ENCODE measurements at regions not wholly inside any gene's neighbourhood (a gene's known extent, or its start where the extent isn't known, plus 50 kb on each side); places are given as distances from the start of the nearest gene placed in this dataset.

DNA sequence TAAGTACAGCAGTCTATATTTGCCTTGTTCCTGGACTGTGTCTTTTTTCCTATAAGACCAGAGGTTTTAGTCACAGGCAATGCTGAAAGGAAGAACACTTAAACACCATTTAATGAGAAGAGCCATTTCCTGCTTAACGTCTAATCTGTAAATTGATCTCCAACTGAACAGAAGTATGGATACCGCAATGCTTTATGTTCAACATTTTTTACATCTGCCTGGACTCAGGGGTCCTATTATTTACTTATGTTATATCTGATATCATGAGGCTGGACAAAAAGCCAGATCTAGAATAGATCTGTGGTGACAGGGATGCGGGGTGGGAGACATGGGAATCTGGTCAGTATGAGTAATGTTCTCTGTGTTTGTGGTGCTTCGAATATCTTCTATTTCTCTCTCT, 334.6 kb upstream of the MPDZ start:
- no peaks in the 10 kb centered on the region for H3K27me3 ChIP-seq
- H3K36me3 ChIP-seq = no peaks in the 10 kb centered on the region
- no peak for DNase-seq
- no peak overlapping the region for H3K27ac ChIP-seq
- H3K4me3 ChIP-seq = no peak overlapping the region
- TF ChIP-seq, protein P1, sequence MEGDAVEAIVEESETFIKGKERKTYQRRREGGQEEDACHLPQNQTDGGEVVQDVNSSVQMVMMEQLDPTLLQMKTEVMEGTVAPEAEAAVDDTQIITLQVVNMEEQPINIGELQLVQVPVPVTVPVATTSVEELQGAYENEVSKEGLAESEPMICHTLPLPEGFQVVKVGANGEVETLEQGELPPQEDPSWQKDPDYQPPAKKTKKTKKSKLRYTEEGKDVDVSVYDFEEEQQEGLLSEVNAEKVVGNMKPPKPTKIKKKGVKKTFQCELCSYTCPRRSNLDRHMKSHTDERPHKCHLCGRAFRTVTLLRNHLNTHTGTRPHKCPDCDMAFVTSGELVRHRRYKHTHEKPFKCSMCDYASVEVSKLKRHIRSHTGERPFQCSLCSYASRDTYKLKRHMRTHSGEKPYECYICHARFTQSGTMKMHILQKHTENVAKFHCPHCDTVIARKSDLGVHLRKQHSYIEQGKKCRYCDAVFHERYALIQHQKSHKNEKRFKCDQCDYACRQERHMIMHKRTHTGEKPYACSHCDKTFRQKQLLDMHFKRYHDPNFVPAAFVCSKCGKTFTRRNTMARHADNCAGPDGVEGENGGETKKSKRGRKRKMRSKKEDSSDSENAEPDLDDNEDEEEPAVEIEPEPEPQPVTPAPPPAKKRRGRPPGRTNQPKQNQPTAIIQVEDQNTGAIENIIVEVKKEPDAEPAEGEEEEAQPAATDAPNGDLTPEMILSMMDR (IDR thresholded peaks at IDR 0.05) = no peak
- TF ChIP-seq POLR2A (IDR thresholded peaks at IDR 0.05) = no peak
- 79 to 81% methylated on average over 4 of the region's 4 CpGs for WGBS, 2 donors
- H3K4me1 ChIP-seq = peaks cover 0 to 22% (median 18%) of the 10 kb centered on the region in 4 donors
- no peaks in the 10 kb centered on the region for H3K9me3 ChIP-seq
- intact Hi-C loops (cut with DNase I) = no loop called here

DNA sequence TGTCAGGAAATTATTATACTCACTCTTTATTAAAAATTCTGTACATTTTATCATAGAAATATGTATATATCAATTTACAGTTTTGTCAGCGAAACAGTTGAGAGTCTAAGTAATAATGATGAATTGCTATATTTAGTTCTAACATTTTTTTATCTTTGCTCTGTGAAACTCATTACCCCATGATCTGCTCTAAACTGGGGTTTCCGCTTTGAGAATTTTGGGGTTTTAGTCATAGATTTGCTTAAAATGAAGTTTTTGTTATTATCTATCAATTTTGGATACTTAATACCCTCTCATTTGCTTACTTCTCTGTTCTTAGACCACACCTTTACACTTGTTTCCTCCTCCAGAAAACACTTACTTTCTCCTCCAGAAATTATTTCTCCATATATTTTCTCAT, 333.8 kb upstream of the MPDZ start:
- Histone ChIP-seq H3K9me3 (no peaks in the 10 kb centered on the region), H3K27me3 (no peaks in the 10 kb centered on the region), H3K4me3 (no peak overlapping the region), H3K27ac (no peak overlapping the region), H3K36me3 (no peaks in the 10 kb centered on the region), H3K4me1 (peaks cover 0 to 27% (median 26%) of the 10 kb centered on the region in 4 donors)
- DNase-seq = no peak
- TF ChIP-seq EP300 (IDR thresholded peaks at IDR 0.05) = no peak
- TF ChIP-seq POLR2A (IDR thresholded peaks at IDR 0.05) = no peak
- TF ChIP-seq, protein P1 (IDR thresholded peaks at IDR 0.05) = no peak
- no peak for TF ChIP-seq POLR2AphosphoS5 (IDR thresholded peaks at IDR 0.05)
- intact Hi-C loops (cut with DNase I) = no loop called here
- 88 to 95% methylated on average over 2 of the region's 2 CpGs for WGBS, 2 donors

DNA sequence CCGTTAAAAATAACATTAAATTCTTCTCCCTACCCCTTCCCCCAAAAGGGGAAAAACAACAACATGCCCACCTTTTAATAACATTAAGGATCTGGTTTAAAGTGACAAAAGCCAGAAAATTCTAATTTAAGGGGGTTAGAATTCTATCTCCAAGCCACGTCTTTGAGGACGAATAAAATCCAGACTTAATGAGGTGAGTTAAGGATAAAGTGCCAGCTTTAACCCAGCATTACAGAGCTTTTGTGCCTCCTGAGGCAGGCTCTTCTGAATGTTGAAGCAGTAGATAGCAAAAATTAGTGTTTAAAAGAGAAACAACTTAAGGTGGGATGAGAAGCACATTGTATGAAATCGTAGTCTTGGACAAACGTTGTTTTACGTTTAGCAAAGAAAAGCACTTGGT, 329.0 kb upstream of the MPDZ start:
- H3K9me3 ChIP-seq = no peaks in the 10 kb centered on the region
- peak overlapping the region; percentile 40 to 71 (median 58) for H3K27ac ChIP-seq
- peaks cover 0 to 31% (median 29%) of the 10 kb centered on the region in 4 donors for H3K4me1 ChIP-seq
- intact Hi-C loops (cut with DNase I) = no loop called here
- peak overlapping the region in 2 of 4 donors; percentile 6 to 11 for H3K4me3 ChIP-seq
- no peaks in the 10 kb centered on the region for H3K27me3 ChIP-seq
- TF ChIP-seq, protein P1 (IDR thresholded peaks at IDR 0.05) = no peak
- TF ChIP-seq POLR2A (IDR thresholded peaks at IDR 0.05) (no peak), POLR2AphosphoS5 (IDR thresholded peaks at IDR 0.05) (no peak), EP300 (IDR thresholded peaks at IDR 0.05) (no peak)
- H3K36me3 ChIP-seq = no peaks in the 10 kb centered on the region
- 60 to 62% methylated on average over 6 of the region's 6 CpGs for WGBS, 2 donors
- DNase-seq = no peak

GRCh38 chr9:13607481-13608441, 328.3 kb upstream of the MPDZ start:
- H3K9me3 ChIP-seq = no peaks in the 10 kb centered on the region
- no peak for DNase-seq
- H3K36me3 ChIP-seq = no peaks in the 10 kb centered on the region
- H3K27ac ChIP-seq = peak overlapping the region; percentile 40 to 71 (median 58)
- H3K4me1 ChIP-seq = peaks cover 0 to 31% (median 29%) of the 10 kb centered on the region in 4 donors
- peak overlapping the region in 2 of 4 donors; percentile 6 to 11 for H3K4me3 ChIP-seq
- WGBS, 2 donors = 21 to 46% methylated on average over 6 of the region's 6 CpGs
- no peaks in the 10 kb centered on the region for H3K27me3 ChIP-seq
- TF ChIP-seq EP300 (IDR thresholded peaks at IDR 0.05) (no peak), POLR2AphosphoS5 (IDR thresholded peaks at IDR 0.05) (peak in 1 of 4 donors; percentile 43)
- intact Hi-C loops (cut with DNase I) = no loop called here

DNA sequence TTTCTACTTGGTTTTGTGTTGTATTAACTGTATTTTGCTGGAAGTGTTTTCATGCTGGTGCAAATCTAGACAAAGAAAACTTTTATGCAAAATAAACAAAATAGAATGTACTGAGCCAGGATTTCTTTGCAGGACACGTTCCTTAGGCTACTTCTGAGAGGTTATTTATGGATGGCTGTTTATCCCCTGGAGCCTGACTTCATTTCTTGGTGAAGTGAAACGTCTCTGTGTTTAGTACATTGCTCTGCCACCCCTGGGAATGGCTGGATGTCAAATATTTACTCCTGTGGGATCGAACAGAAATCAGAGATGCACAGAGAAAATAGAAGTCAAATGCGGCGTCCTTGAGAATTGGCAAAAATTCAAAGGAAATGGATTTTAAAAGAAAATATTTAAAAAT, 327.1 kb upstream of the MPDZ start:
- Histone ChIP-seq H3K4me1 (peaks cover 0 to 31% (median 29%) of the 10 kb centered on the region in 4 donors), H3K9me3 (no peaks in the 10 kb centered on the region), H3K27ac (peak overlapping the region in 1 of 4 donors; percentile 71), H3K4me3 (no peak overlapping the region), H3K27me3 (no peaks in the 10 kb centered on the region), H3K36me3 (no peaks in the 10 kb centered on the region)
- intact Hi-C loops (cut with DNase I) = no loop called here
- TF ChIP-seq, protein P1 (IDR thresholded peaks at IDR 0.05) = no peak
- TF ChIP-seq EP300 (IDR thresholded peaks at IDR 0.05) (no peak), POLR2AphosphoS5 (IDR thresholded peaks at IDR 0.05) (no peak), POLR2A (IDR thresholded peaks at IDR 0.05) (no peak)
- DNase-seq = no peak
- WGBS, 2 donors = 41 to 49% methylated on average over 5 of the region's 5 CpGs

Measured in sigmoid colon (tissue), 6 donors.